Stomach (tissue), 4 donors: ENCODE measurements at regions not wholly inside any gene's neighbourhood (a gene's known extent, or its start where the extent isn't known, plus 50 kb on each side); places are given as distances from the start of the nearest gene placed in this dataset.

Experiments used
- CTCF ChIP-seq, 7 experiments: fragments of 450-650 bp in 4 of 7; fragments of 200-600 bp in 3 of 7; sonication (generic) in 3 of 7; IDR thresholded peaks; one replicate each; pipeline ENCODE4 v1.5.1; 2016 to 2019; ENCODE audit warnings: antibody characterized with exemption in 7 of 7, control low read depth in 2 of 7, mild to moderate bottlenecking in 1 of 7
- EP300 ChIP-seq: sonication (generic); formaldehyde crosslinking; IDR thresholded peaks from one replicate; pipeline ENCODE4 v1.6.1; 2017; ENCODE audit warnings: antibody characterized with exemption
- POLR2AphosphoS5 ChIP-seq, 3 donors: sonication (generic); formaldehyde crosslinking; IDR thresholded peaks; one replicate each; pipeline ENCODE4 v1.6.1; 2016; ENCODE audit warnings: antibody characterized with exemption in 3 of 3

DNA sequence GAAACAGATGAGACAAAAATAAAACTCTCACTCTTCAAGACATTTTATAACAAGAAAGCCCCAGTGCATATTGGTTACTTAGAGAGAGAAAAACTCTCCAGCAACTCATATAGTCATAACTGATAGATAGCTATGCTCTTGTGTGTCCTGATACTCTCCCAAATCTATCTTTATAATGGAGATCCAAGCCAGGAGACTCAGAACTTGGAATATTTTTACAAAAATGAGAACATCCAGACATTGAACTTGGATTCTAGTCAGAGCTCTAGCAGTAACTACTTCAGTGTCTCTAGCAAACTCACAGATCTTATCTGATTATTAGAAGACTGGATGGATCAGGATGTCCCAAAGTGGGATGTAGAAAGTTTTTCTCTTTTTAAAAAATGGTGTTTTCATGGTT, 412.7 kb upstream of the BRINP1 start:
- no peak for TF ChIP-seq CTCF (IDR thresholded peaks at IDR 0.05)
- TF ChIP-seq EP300, result no peak
- no peak for TF ChIP-seq POLR2AphosphoS5 (IDR thresholded peaks at IDR 0.05)
